ENCODE measurements at regions not wholly inside any gene's neighbourhood (a gene's known extent, or its start where the extent isn't known, plus 50 kb on each side); places are given as distances from the start of the nearest gene placed in this dataset.

- TF ChIP-seq GATA1 (IDR thresholded peaks at IDR 0.05; ENCODE audit: low read depth, low read length) (no peak), POLR2A (IDR thresholded peaks at IDR 0.05; ENCODE audit: low read length) (no peak)
Observed at GRCh38 chr11:116529271-116529670, 243.5 kb downstream of the BUD13 start.

All from erythroblast (primary cell).